HepG2 (cell line): ENCODE measurements at regions not wholly inside any gene's neighbourhood (a gene's known extent, or its start where the extent isn't known, plus 50 kb on each side); places are given as distances from the start of the nearest gene placed in this dataset.

Experiments
- ATAC-seq: fragments of 200-7000 bp; cut with Tn5 transposase; 3 replicates; pipeline ENCODE4 v1.9.1; 2020; ENCODE audit warnings: mild to moderate bottlenecking, moderate library complexity
- BruUV-seq: library from RNA; stranded (reverse); fragments of 400-500 nt; replicated peaks from 2 replicates; lab custom pipeline; 2021; lab: Mats Ljungman, UMichigan
- CTCF ChIA-PET: fragments of 300-600 bp; formaldehyde crosslinking; extraction: SDS; loops from one replicate; lab custom pipeline; 2021; ENCODE audit warnings: low total read pairs, inconsistent platforms, low intra/inter-chr PET ratio; lab: Yijun Ruan, JAX
- POLR2A ChIA-PET: fragments of 350-600 bp; sonication (Branson Sonifier 250); formaldehyde crosslinking; loops from one replicate; lab custom pipeline; 2020; ENCODE audit warnings: antibody characterized with exemption, inconsistent platforms; lab: Yijun Ruan, JAX
- DNase-seq: peaks from one replicate; pipeline ENCODE4 v3.0.0-alpha.2; 2015; ENCODE audit warnings: low spot score
- FAIRE-seq: peaks from 3 replicates; lab custom pipeline; 2011; peaks lifted over from hg19 to GRCh38; lab: Jason Lieb, UNC
- H2AFZ ChIP-seq: one replicate; pipeline ENCODE4 v1.6.1; 2011; ENCODE audit warnings: low read length, inconsistent platforms
- H3K27ac ChIP-seq: fragments of 300-600 bp; 3 replicates; pipeline ENCODE4 v1.8.0; 2011; ENCODE audit warnings: mixed run types, mild to moderate bottlenecking, mixed read lengths, low read length, inconsistent platforms; ENCODE audit not compliant: insufficient read depth; ENCODE audit errors: extremely low read length
- H3K27me3 ChIP-seq, 2 experiments: fragments of 200-600 bp in 1 of 2; 2 replicates in 1 of 2; 3 replicates in 1 of 2; pipeline versions ENCODE4 v1.6.0 to v1.8.0; 2011; ENCODE audit warnings: low read length in 2 of 2, mild to moderate bottlenecking in 2 of 2, moderate library complexity in 2 of 2, inconsistent platforms in 1 of 2; ENCODE audit not compliant: insufficient read depth in 2 of 2, control insufficient read depth in 1 of 2
- H3K36me3 ChIP-seq, 2 experiments: fragments of 200-600 bp in 1 of 2; replicated peaks in 1 of 2; 2 replicates in 1 of 2; 3 replicates in 1 of 2; pipeline versions ENCODE4 v1.5.1 to v1.8.0; 2011; ENCODE audit warnings: low read length in 2 of 2, inconsistent platforms in 1 of 2; ENCODE audit not compliant: insufficient read depth in 2 of 2, control insufficient read depth in 1 of 2
- H3K4me1 ChIP-seq: 2 replicates; pipeline ENCODE4 v1.5.1; 2012; ENCODE audit warnings: low read length, inconsistent platforms; ENCODE audit not compliant: insufficient read depth
- H3K4me2 ChIP-seq: 2 replicates; pipeline ENCODE4 v1.6.0; 2011; ENCODE audit warnings: low read depth, low read length, inconsistent platforms
- H3K4me3 ChIP-seq, 3 experiments: fragments of 200-600 bp in 1 of 3; sonication (generic), shearing (Covaris generic) in 1 of 3; replicated peaks in 1 of 3; 2 replicates each; pipeline ENCODE4 v1.5.1; 2011 to 2016; ENCODE audit warnings: low read length in 3 of 3, inconsistent platforms in 2 of 3, low read depth in 2 of 3, mild to moderate bottlenecking in 2 of 3, control low read depth in 1 of 3, mixed read lengths in 1 of 3; ENCODE audit not compliant: insufficient read depth in 1 of 3
- H3K79me2 ChIP-seq: one replicate; pipeline ENCODE4 v1.6.1; 2011; ENCODE audit warnings: low read length, inconsistent platforms; ENCODE audit not compliant: insufficient read depth
- H3K9ac ChIP-seq: 2 replicates; pipeline ENCODE4 v1.6.0; 2011; ENCODE audit warnings: mild to moderate bottlenecking, low read depth, low read length, inconsistent platforms; ENCODE audit not compliant: insufficient read depth
- H3K9me3 ChIP-seq: 2 replicates; pipeline ENCODE4 v1.5.1; 2012; ENCODE audit warnings: mild to moderate bottlenecking, low read length
- H4K20me1 ChIP-seq: 2 replicates; pipeline ENCODE4 v1.6.0; 2011; ENCODE audit warnings: inconsistent platforms, mild to moderate bottlenecking, low read length, moderate library complexity; ENCODE audit not compliant: insufficient read depth
- DPF2 ChIP-seq: sonication (generic); formaldehyde crosslinking; IDR thresholded peaks from 2 replicates; pipeline ENCODE4 v1.4.0; 2020; ENCODE audit warnings: mild to moderate bottlenecking, low read depth, missing genetic modification reagents, borderline replicate concordance
- IRF2 ChIP-seq: IDR thresholded peaks from 2 replicates; pipeline ENCODE4 v1.6.1; 2018; ENCODE audit warnings: missing genetic modification reagents, missing compliant biosample characterization
- NCOA1 ChIP-seq: sonication (generic); formaldehyde crosslinking; IDR thresholded peaks from 2 replicates; pipeline ENCODE4 v1.9.0; 2021; ENCODE audit warnings: missing genetic modification reagents
- ZBTB46 ChIP-seq: sonication (generic); formaldehyde crosslinking; IDR thresholded peaks from 2 replicates; pipeline ENCODE4 v1.4.0; 2020; ENCODE audit warnings: mild to moderate bottlenecking, missing genetic modification reagents, borderline replicate concordance
- ZNF512B ChIP-seq: sonication (generic); formaldehyde crosslinking; IDR thresholded peaks from 2 replicates; pipeline ENCODE4 v1.5.1; 2020; ENCODE audit warnings: missing genetic modification reagents, mild to moderate bottlenecking, borderline replicate concordance
- WGBS: methylation state at CpG from one replicate; pipeline ENCODE4 v1.1.6; 2017; ENCODE audit warnings: low lambda C conversion rate; 5-methylcytosine and 5-hydroxymethylcytosine counted together
- in situ Hi-C: cut with HindIII; loops from 2 replicates; pipeline ENCODE4 v1.10.0; 2017; ENCODE audit warnings: low pct_unique_long_range_greater_than_20kb; ENCODE audit not compliant: extremely low pct_ligation_motif_present
- intact Hi-C: fragments of 100-400 bp; cut with micrococcal nuclease; formaldehyde crosslinking; loops from one replicate; pipeline ENCODE4 v1.10.0; 2022; ENCODE audit not compliant: unreplicated experiment

DNA sequence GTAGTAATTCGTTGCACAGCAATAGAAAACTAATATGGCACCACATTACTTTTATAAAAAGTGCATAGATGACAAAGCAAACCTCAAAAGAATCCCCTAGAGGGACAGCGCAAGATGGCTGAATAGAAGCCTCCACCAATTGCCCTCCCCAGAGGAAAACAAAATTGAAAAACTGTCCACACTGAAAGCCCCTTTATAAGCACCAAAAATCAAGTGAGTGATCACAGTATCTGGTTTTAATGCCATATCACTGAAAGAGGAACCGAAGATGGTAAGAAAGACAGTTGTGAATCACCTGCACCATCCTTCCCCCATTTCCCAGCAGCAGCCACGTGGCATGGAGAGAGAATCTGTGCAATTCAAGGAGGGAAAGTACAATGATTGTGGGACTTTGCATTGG lies 522.2 kb downstream of the GLUD2 start:
- FAIRE-seq (no peak), DNase-seq (no peak), ATAC-seq (no peak)
- ChIA-PET POLR2A (no interaction called here), CTCF (no interaction called here)
- 55% methylated on average over 2 of the region's 4 CpGs for WGBS
- H3K27me3 ChIP-seq: no peaks in the 10 kb centered on the region
- H3K4me1 ChIP-seq: no peaks in the 10 kb centered on the region
- H3K9me3 ChIP-seq: no peaks in the 10 kb centered on the region
- no peaks in the 10 kb centered on the region for H3K79me2 ChIP-seq
- H3K4me3 ChIP-seq: no peak overlapping the region
- no peaks in the 10 kb centered on the region for H4K20me1 ChIP-seq
- H3K36me3 ChIP-seq: no peaks in the 10 kb centered on the region
- intact Hi-C loops (no loop called here), in situ Hi-C loops (loop anchor here (10.0 kb wide), 1 partner anchor 775 kb away; no protein-coding TSS in a partner anchor)
- TF ChIP-seq IRF2 (CRISPR knock-in tag) (no peak), DPF2 (no peak)
- H3K27ac ChIP-seq: no peak overlapping the region
- no peak overlapping the region for H3K4me2 ChIP-seq
- H3K9ac ChIP-seq: no peak overlapping the region
- no peak overlapping the region for H2AFZ ChIP-seq
- BruUV-seq: no TSS peak

- intact Hi-C loops (no loop called here), in situ Hi-C loops (loop anchor here (10.0 kb wide), 1 partner anchor 775 kb away; no protein-coding TSS in a partner anchor)
- H3K9me3 ChIP-seq: no peaks in the 10 kb centered on the region
- DNase-seq (no peak), ATAC-seq (no peak), FAIRE-seq (no peak)
- ChIA-PET POLR2A (no interaction called here), CTCF (no interaction called here)
- BruUV-seq: no TSS peak
- H3K4me2 ChIP-seq: no peak overlapping the region
- TF ChIP-seq ZBTB46 (CRISPR knock-in tag): no peak
- no peak for TF ChIP-seq NCOA1
- no peak for TF ChIP-seq ZNF512B
- H3K9ac ChIP-seq: no peak overlapping the region
- no peak overlapping the region for H3K4me3 ChIP-seq
- no peaks in the 10 kb centered on the region for H4K20me1 ChIP-seq
- WGBS: 0% methylated on average over 2 of the region's 4 CpGs
- no peak overlapping the region for H2AFZ ChIP-seq
- H3K27ac ChIP-seq: no peak overlapping the region
- H3K36me3 ChIP-seq: no peaks in the 10 kb centered on the region
- no peaks in the 10 kb centered on the region for H3K79me2 ChIP-seq
- no peaks in the 10 kb centered on the region for H3K27me3 ChIP-seq
- no peaks in the 10 kb centered on the region for H3K4me1 ChIP-seq
Observed at GRCh38 chrX:121570072-121570841, 522.8 kb downstream of the GLUD2 start.
